Hepatocyte (in vitro differentiated cells): ENCODE measurements at regions not wholly inside any gene's neighbourhood (a gene's known extent, or its start where the extent isn't known, plus 50 kb on each side); places are given as distances from the start of the nearest gene placed in this dataset.

Experiments
- EZH2phosphoT487 ChIP-seq: fragments of 200-600 bp; sonication (generic); IDR thresholded peaks from one replicate; pipeline ENCODE4 v1.6.1; 2018; ENCODE audit warnings: antibody characterized with exemption, mild to moderate bottlenecking, low read depth, moderate library complexity; ENCODE audit not compliant: unreplicated experiment, severe bottlenecking
- TF ChIP-seq, protein P1 (sequence below): fragments of 200-600 bp; sonication (generic); IDR thresholded peaks from 2 replicates; pipeline ENCODE4 v1.5.1; 2016; ENCODE audit warnings: antibody characterized with exemption, mild to moderate bottlenecking; ENCODE audit not compliant: poor library complexity

- TF ChIP-seq, protein P1, sequence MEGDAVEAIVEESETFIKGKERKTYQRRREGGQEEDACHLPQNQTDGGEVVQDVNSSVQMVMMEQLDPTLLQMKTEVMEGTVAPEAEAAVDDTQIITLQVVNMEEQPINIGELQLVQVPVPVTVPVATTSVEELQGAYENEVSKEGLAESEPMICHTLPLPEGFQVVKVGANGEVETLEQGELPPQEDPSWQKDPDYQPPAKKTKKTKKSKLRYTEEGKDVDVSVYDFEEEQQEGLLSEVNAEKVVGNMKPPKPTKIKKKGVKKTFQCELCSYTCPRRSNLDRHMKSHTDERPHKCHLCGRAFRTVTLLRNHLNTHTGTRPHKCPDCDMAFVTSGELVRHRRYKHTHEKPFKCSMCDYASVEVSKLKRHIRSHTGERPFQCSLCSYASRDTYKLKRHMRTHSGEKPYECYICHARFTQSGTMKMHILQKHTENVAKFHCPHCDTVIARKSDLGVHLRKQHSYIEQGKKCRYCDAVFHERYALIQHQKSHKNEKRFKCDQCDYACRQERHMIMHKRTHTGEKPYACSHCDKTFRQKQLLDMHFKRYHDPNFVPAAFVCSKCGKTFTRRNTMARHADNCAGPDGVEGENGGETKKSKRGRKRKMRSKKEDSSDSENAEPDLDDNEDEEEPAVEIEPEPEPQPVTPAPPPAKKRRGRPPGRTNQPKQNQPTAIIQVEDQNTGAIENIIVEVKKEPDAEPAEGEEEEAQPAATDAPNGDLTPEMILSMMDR: no peak
- TF ChIP-seq EZH2phosphoT487: no peak
These were observed 215.8 kb downstream of the NDUFA10 start for GRCh38 chr2:239809391-239809790.
